NCI-H1092 (cell line): ENCODE measurements at regions not wholly inside any gene's neighbourhood (a gene's known extent, or its start where the extent isn't known, plus 50 kb on each side); places are given as distances from the start of the nearest gene placed in this dataset.
A peak's percentile ranks its signal among the peaks of the same experiment; 100 is the strongest.

Experiments
- DNase-seq: peaks from one replicate; lab custom pipeline; 2025; lab: John Stamatoyannopoulos, UW

DNA sequence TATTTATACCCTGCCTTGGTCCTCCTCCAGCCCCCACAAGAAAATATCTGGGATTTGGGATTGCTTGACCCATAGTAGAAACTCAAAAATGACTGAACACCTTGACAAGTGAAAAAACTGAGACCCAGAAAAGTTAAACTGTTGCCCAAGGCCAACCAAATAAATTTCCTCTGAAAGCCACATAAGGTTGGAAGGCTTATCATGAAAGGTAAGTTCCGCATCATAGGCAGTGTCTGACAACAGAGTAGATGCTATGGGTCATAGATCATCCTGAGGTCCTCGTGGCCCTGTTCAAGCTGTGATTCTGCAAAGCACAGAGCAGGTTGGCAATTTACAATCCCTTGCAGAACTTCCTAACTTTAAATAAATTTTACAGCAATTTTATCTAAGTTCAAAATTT is 140.8 kb upstream of the TSC22D2 start:
- DNase-seq: no peak

DNA sequence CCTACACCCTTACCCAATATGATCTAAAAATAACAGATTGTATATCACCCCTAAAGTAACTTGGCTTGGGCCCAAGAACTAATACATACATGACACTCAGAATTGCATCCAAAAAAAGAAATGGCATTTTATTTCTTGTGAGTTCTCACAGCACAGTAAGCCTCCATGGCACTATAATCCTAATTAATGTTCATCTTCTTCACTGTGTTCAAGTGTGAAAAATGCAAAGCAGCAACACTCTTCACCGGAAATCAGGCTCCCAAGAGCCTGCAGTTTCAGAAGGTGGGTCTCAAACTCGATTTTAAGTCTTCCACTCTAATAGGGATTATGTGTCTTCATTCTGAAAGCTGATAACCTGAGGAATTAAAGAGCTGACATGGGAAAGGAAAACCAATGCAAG is 142.8 kb upstream of the TSC22D2 start:
- no peak for DNase-seq

DNA sequence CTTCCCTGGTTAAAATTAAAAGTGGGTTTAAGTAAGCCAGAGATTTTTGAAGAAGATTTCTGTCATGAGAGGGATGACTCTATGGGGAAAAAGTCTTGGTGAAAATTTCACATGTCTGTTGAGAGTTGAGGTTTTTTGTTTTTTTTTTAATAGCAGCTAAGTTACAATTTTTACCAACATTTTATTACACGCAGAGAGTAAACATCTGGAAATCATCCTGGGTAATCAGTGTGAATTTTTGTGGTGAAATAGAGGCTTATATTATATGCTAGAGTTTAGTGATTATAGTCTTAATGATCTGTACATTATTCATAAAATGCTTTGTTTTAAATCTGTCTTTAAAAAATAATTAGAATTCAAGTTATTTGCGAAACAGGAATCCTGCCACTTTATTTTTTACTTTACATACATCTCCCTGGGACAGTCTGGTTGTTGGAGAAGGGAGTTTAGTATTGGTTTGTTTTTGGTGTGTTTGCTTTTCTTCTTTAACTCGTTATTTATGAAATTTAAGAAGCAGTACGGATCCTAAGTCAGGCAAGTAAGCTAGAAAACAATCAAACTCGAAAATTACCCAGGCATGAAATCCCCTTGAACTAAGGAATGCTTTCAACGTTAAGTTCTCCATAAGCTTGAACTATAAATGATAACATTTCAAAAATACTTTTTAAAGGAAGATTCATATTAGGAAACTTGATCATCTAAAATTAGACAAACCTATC is 143.4 kb upstream of the TSC22D2 start:
- DNase-seq: no peak

DNA sequence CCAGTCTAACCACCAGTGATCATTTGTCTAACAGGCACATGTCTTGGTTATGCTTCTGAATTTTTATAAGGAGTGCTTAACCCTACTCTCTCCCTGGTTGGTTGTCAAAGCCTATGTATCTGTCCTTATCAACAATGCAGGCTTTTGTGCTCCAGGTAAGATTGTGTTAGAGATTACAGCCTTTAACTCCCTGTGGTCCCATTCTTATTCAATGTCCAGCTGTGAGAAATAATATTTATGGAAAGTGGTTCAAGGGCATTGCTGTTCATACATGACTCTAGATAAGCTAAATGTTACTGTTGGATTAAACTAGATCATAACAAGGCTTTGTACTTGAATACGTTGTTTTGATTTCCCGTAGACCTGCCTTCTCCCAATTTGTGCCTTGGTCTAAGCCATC is 146.1 kb upstream of the TSC22D2 start:
- DNase-seq: no peak

DNA sequence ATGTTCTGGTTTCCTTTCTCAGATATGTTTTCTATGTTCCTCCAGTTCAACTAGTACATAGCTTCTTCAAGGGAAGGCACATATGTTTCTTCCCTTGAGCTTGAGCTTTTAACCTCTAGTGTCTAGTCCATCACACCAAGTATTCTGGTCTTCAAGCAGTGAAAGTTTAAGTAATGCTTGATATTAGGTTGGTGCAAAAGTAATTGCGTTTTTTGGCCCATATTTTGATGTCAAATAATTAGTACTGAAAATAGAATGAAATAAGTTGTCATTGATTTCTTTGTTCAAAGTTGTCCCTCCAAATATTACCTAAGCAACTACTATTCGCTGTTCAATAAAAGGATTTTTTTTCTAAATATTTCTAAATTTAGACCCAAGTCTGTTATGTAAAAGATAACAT is 146.7 kb upstream of the TSC22D2 start:
- no peak for DNase-seq

DNA sequence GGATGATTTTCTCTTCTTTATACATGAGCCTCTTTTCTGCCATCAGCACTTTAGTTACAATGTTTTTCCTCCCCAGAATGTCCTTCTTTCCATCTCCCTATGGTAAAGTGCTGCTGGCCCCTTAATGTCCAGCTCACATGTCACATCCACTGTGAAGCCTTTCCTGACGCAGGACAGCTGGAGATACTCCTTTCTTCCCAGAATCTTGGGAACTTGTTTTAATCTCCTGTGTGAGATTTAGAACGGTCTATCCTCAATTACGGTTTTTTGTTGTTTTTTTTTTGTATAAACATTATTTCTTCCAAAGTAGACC is 147.7 kb upstream of the TSC22D2 start:
- DNase-seq: no peak

DNA sequence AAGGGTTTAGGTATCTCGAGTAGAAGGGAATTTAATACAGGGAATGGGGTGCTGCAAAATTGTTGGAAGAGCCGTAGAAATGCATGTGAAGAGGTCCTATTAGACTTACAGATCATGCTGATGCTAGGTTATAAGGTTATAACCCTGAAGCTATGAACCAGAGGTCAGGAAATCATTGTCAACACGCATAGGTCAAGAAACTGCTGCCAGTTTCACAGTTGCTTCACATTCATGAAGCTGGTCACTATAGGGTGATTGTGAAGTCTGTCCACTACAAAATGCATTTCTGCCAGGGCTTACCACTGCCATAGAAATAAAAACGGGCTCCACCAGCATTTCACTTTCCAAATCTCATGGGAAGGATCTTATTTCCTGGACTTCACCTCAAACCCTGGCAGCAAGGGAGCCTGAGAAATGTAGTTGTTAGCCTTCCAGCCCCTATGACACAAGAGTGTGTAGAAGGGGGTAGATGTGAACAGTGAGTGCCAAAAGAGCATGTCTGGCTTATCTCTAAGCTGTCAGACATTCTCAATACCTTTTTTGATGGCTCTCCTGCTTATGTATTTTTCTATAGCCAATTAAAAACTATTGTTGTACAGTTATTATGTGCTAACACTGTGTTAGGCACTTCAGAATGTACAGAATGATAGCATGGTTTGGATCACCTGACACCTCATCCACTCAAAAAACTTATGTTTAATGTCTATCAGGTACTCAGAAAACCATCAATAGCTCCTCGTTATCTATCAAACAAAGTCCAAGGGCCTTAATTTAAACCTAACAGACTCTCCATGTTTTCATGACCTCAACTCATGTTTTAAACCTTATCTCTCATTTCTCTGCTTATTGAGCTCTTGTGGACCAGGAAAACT is 148.3 kb upstream of the TSC22D2 start:
- no peak for DNase-seq

DNA sequence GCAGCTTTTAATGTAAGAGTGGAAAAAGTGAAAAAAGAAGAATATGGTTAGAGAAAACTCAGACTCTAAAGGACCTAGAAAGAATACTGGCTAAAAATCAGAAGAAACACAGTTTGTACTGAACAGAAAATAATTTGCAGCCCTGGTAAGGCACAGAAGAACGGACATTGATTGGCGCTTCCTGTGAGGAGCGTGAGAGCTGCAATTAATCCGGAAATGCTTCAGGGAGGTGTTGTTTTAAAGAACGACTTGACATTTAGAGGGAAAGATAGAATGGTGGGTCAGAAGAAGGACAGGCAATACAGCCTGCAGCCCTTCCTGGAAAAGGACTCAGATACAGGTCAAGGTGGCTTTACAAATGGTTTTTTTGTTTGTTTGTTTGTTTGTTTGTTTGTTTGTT is 151.3 kb upstream of the TSC22D2 start:
- no peak for DNase-seq

DNA sequence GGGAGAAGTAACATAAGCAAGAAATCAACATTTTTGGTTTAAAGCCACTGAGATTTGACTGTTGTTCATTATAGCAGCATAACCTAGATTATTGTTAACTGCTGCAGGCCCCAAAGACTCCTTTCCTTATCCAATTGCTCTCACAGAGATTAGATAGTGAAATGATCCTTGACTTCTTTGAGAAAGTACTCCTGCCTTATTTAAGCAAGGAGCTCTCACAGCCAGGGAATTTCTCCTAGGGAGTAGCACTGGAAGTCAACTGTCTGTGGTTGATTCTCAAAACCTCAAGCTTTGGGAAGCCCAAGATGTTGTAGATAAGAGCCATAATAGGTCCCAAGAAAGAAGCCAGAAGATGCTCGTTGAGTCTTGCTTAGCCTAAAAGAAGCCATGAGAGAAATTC is 151.8 kb upstream of the TSC22D2 start:
- DNase-seq: no peak

DNA sequence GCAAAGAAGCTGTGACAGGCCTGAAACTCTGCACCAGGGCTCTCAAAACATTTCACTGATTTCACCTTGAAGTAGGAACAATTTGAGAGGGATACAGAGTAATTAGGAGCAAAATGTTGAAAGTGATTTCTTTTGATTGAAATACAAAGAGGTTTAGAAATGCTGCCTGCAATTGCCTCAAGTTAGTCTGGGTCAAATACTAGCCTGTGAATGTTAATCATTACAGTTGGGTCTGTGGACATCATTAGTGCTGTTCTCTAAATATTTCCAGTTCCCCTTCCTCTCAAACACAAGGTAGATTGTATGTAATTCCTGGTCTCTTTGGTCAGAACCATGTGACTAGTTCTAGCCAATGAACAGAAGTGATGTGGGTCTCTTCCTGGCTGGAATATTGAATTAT is 152.3 kb upstream of the TSC22D2 start:
- DNase-seq: no peak

DNA sequence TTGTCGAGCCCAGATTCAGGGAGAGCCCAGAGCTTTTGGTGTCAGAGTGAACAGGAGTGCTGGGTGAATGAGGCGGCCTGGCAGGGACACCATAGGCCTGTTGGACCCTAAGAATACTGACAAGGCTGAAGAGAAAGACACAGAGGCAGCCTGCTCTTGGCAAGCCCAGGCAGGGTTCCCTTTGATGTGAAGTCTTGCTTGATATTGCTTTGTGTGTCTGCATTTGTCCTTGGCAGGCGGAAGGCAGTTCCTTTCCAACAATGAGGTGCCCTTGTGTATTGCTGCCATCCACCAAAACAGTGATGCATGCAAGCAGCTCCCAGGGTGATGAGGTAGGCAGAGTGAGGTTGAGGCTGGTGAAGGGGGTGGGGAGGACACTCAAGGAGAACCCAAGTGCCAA is 152.7 kb upstream of the TSC22D2 start:
- DNase-seq: no peak

DNA sequence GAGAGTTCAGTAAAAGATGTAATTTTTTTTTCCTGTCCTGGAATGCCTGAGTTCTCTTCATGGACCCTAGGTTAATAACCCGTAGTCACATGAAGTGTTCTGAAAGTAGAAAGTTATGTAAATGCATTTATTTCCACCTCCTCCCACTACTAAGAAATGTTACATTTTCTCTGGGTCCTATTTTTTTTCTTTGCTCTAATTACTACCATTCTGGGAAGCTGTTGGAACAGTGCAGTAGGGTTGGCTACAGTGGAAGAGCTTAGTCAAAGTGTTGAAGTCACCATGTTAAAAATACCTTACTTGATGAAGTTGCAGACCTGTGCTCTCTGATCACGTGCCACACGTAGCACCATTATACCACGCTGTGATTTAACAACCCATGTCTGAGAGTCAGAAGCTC is 153.8 kb upstream of the TSC22D2 start:
- DNase-seq: no peak

DNA sequence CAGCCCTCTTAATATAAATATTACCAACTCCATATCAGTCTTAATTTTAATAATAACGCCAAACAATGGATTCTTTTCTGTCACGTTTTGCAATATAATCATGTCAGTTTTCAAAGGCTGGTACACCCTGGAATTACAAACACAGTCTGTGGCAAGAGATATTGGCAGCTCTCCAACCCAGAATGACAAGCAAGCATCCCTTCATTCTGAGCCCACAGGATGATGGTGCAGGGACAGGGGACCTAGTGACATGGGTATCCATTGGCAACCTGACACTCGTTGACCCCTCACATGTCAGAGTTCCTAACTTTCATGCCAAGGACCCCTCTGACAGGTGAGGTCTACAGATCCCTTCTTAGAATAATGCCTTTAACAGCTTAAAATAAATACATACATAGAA is 154.5 kb upstream of the TSC22D2 start:
- peak; percentile 37 for DNase-seq

DNA sequence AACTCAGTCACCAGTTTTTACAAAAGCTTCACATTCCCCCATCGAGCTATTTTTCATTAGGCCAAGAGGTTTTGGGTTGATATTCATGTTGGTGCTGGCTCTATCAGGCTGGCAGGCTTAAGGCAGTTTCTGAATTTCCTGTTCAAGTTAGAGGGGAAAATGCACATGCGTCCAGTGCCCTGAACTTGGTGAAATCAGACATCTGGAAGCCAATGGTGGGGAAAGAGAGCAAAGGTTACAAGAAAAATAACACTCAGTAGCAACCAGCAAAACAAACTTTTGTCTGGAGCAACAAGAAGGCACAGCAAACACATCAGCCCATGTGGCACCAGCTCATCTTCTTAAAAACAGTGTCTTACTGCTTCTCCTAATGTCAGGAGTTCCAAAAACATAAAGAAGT is 155.6 kb upstream of the TSC22D2 start:
- DNase-seq: no peak

DNA sequence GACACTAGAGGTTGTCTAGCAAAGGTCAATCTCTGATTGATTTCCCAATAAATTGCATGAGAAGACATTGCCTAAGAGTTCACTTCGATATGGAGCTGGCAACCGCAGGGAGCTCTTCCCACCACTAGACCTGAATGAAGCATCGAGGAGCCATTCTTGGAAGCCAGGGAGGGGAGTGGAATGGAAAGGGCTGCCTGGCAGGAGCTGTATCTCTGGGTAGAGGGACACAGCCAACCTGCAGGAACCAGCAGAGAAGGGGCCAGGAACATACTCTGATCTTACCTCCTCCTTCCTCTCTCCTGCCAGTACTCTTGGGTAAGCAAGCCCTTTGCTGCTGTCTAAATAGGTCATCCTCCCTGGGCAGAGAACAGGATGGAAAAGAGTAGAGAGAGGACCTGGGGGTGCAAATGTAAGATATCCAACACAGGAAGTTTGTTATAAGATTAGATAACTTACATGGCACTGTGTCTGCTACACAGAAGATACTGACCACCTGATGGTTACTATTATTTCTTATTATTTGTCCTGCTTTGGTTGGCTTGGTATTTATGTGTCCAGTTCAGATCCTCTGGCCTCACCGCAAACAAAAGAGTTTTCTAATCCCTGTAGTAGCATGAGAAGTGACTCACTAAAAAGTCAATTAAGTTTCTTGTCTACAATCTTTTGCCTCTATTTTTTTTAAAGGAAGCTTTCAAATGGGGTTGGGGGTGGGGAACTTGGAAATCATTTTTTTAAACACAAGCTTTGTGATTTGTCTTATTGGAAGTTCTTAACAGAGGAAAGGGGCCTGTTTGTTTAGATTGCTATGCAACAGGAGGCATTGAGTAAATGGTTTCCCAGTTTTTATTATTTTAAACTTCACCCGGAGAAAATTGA is 156.7 kb upstream of the TSC22D2 start:
- DNase-seq: no peak

DNA sequence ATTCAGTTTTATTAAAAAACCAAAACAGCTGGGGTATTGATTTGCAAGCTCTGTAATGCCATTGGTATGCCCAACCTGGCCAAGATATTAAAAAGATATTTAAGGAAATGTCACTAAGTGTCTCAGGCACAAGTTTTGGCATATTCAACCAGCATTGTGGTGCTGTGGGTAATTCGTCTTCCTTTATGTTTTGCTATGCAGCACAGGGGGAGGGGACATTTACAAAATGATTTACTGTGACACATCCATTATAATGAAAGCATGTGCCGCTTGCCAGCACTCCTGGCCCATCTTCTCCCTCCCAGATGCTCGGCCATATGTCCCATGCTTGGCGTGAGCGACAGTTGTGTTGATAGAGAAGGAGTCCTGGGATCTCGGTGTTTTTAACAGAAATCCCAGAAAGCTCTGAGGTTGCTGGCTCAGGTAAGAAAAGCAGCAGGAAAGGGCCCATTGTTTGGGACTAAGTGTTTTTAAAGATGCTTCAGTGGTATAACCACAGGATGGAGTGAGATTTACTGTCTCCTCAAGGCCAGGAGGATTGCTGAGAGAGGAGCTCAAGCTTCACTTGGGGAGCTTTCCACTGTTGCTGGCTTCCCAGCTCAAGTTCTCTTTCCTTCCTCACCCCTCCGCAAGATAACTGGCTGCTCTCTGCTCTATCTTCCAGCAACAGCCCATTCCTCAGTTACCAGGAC is 158.2 kb upstream of the TSC22D2 start:
- DNase-seq: no peak

DNA sequence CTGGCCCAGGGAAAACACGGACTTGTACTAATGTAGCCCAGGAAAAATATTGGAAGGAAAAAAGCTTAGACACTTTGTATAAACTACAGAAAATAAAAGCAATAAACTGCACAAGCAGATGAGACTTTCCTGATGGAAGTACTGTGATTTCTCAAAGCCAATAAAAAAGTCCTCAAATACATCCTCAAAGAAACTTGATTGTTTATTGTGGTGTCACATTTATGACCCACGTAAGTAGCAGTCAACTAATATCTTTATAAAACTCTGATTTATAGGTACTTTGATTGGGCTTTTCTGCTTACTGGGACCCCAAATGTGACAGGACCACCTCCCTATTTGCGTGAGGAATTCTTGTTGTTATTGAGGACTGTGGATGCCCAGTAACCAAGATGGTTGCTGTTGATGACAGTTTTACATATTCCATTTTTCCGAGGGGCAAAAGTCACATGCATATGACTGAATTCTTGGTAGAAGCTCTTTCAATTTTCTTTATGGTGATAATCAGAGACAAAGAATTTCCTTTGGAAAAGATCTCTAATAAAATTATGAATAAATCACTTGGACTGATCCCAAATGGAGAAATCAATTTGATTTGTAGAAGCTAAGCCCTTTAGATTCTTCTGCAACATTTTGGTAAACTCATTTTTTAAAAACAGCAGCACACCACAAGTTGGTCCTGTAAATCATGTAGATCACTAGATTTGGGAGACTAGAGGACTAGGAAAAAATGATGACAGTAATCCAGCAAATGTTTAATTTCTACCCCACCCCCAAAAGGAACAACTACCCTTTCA is 159.0 kb upstream of the TSC22D2 start:
- no peak for DNase-seq

DNA sequence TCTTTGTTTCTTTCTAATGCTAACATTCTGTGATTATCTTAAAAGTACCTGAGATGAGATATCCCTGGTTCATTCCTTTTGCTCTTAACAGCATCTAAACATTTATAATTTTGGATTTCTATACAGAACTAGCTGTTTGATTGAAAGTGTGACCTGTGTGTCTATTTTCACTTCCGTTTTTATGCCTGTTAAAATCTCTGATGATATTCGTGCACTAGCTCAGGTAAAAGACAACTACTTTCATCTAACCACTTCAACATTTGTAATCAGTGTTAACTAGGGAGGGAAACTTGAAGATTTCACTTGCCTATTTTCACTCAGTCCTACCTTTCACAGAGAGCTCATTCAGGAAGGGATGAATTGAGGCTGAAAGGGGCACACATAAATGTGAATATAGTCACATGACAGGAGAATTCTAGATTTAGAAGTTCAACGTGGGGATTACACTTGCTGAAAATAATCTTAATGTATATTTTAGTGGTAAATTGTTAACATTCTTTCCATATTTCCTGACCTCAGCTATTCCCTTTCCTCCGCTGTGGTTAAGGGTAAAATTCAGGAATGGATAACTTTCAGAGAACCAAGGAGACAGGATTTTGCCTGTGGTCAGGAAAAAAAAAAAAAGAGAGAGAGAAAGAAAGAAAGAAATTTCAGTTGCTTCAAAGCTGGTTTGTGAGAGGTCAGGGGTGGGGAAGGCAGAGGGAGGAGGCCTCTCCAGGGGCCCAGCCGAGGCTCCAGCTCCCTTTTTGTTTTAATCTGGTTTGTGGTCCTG is 159.8 kb upstream of the TSC22D2 start:
- DNase-seq: no peak

DNA sequence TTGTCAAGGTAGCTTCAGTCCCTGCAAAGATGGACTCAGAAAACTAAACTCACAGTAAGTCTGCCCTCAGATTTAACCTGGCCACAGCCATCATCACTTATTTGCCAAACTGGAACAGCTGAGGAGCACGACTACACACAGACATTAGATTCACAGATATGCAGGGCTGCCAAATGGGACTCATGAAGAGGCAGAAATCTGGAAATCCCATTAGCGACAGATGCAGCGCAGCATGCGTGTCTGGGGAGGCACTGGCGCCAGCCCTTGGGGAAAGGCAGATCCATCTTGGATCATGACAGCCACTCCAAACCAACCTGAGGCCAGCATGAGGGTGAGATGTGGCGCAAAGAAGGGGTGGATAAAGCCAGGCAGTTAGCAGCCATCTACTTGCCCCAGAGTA is 160.7 kb upstream of the TSC22D2 start:
- no peak for DNase-seq

DNA sequence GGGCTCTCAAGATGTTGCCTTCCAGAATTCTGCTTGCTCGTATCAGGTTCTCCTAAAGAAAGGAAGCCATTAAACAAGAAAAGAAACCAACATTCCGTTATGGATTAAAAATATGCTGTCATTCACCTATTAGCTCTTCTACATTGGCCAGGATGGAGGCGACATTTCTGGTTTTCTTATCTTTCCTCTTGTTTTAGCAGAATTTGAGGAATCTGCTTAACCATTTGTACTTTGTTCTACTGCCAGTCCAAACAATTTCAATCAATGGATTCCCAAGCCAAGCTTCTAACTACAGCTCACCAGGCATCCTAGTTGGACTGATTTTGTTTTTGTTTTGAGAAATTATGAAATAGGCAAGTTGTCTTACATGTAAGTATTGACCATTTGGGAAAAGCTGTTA is 164.6 kb upstream of the TSC22D2 start:
- no peak for DNase-seq
